C4-2B (cell line): ENCODE measurements at regions not wholly inside any gene's neighbourhood (a gene's known extent, or its start where the extent isn't known, plus 50 kb on each side); places are given as distances from the start of the nearest gene placed in this dataset.

Experiments
- CTCF ChIP-seq: fragments of 450-650 bp; conservative IDR thresholded peaks from 2 replicates; pipeline ENCODE4 v1.5.1; 2017; ENCODE audit warnings: mild to moderate bottlenecking
- ZFX ChIP-seq: fragments of 450-650 bp; IDR thresholded peaks from 2 replicates; pipeline ENCODE4 v1.6.1; 2017

GRCh38 chr10:81784111-81784597, 90.8 kb upstream of the NRG3 start:
- TF ChIP-seq CTCF (no peak), ZFX (no peak)
